GM06990 (cell line): ENCODE measurements at regions not wholly inside any gene's neighbourhood (a gene's known extent, or its start where the extent isn't known, plus 50 kb on each side); places are given as distances from the start of the nearest gene placed in this dataset.

Experiments used
- DNase-seq: peaks from one replicate; pipeline ENCODE4 v3.0.0-alpha.2; 2011; ENCODE audit not compliant: insufficient read length; ENCODE audit errors: extremely low read depth
- H3K27me3 ChIP-seq: replicated peaks from 2 replicates; pipeline ENCODE4 v1.6.0; 2011; ENCODE audit warnings: low read length; ENCODE audit not compliant: control insufficient read depth, insufficient read depth
- H3K36me3 ChIP-seq: 2 replicates; pipeline ENCODE4 v1.5.1; 2011; ENCODE audit warnings: low read length; ENCODE audit not compliant: control insufficient read depth, insufficient read depth
- H3K4me3 ChIP-seq: replicated peaks from 2 replicates; pipeline ENCODE4 v1.5.1; 2011; ENCODE audit warnings: low read depth, mild to moderate bottlenecking, control low read depth, low read length
- TF ChIP-seq, protein P1 (sequence below): IDR thresholded peaks from 2 replicates; pipeline ENCODE4 v1.5.1; 2011; ENCODE audit warnings: low read length, control low read depth, mild to moderate bottlenecking, inconsistent platforms; ENCODE audit not compliant: insufficient read depth, poor library complexity, severe bottlenecking

DNA sequence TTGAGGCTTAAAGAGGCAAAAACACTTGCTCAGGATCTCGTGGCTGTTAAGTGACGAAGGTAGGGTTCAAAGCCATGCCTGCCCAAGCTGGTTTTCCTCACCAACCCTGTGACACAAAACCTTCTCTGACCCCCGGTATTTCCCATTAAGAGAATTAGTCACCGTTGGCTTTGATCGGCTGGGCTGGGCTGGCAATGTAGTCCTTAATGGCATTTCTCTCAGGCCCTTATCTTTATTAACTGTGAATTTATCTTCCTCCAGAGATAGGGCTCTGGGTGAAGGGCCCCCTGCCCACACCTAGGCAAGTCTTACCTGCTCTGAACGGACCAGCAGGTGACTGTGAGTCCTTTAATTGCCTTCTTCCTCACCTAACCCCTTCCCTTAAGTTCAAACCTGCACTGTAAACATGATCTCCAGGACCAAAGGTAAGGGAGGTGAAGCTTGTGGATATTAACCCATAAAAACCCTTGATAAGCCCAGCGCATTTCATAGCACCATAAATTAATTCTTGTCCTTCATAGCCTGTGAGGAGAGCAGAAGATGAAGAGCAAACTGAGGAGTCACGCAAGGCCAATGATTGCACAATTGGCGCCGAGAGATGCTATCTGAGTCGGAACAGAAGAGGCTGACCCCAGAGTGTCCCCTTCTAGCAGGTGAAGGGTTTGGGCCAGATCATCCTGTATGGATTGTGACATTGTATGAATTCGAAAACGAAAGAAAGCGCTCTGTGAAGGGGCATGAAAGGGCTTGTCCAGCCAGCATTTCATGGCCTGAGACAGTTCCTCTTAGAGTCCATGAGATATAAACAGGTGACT is 790.8 kb upstream of the TBX3 start:
- TF ChIP-seq, protein P1, sequence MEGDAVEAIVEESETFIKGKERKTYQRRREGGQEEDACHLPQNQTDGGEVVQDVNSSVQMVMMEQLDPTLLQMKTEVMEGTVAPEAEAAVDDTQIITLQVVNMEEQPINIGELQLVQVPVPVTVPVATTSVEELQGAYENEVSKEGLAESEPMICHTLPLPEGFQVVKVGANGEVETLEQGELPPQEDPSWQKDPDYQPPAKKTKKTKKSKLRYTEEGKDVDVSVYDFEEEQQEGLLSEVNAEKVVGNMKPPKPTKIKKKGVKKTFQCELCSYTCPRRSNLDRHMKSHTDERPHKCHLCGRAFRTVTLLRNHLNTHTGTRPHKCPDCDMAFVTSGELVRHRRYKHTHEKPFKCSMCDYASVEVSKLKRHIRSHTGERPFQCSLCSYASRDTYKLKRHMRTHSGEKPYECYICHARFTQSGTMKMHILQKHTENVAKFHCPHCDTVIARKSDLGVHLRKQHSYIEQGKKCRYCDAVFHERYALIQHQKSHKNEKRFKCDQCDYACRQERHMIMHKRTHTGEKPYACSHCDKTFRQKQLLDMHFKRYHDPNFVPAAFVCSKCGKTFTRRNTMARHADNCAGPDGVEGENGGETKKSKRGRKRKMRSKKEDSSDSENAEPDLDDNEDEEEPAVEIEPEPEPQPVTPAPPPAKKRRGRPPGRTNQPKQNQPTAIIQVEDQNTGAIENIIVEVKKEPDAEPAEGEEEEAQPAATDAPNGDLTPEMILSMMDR = no peak
- no peak for DNase-seq
- Histone ChIP-seq H3K27me3 (no peaks in the 10 kb centered on the region), H3K4me3 (no peak overlapping the region), H3K36me3 (no peaks in the 10 kb centered on the region)

DNA sequence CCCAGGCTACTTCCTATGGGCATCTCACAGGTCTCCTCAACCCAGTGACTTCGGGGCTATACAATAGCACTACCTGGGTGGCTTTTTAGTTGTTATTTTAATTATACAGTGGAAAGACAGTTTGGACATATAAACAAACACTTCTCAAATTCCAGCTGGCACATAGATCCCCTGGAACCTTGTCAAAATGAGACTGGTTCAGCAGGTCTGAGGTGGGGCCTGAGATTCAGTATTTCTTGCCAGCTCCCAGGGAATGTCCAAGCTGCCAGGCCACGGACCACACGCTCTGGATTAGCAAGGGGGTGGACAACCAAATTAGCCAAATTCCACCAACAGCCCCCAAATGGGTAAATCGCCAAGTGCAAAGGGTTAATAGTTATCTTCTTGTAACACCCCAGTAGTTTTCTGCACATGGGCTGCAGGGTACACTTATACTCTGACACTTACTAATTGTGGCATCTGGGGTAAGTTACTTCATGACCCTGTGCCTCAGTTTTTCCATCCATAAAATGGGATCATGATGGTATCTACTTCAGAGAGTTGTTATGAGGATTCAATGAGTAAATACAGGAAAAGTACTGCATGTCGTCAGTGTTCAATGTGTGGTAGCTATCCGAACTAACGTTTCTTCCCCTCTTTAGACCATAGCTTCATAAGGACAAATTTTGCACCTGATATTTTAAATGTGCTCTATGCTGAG is 789.4 kb upstream of the TBX3 start:
- DNase-seq = no peak
- Histone ChIP-seq H3K27me3 (no peaks in the 10 kb centered on the region), H3K4me3 (no peak overlapping the region), H3K36me3 (no peaks in the 10 kb centered on the region)
- TF ChIP-seq, protein P1 = no peak

DNA sequence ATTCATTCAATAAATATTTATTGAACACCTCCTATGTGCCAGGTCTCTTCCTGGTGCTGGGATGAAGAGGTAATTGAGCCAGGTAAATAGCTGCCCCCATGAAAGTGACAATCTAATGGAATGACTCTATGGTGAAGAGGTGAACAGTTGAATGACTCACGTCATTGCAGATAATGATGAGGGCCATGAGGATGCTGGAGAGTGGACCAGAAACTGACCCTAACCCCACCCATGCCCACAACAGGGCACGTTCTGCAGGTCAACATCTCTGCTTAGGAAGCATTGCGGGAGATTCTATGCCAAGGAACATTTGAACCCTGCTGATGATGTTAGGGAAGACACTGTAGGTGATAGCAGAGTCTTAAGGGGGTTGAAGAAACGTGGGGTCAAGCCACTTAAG is 788.9 kb upstream of the TBX3 start:
- no peak for DNase-seq
- TF ChIP-seq, protein P1 = no peak
- H3K27me3 ChIP-seq = no peaks in the 10 kb centered on the region
- H3K4me3 ChIP-seq = no peak overlapping the region
- H3K36me3 ChIP-seq = no peaks in the 10 kb centered on the region

DNA sequence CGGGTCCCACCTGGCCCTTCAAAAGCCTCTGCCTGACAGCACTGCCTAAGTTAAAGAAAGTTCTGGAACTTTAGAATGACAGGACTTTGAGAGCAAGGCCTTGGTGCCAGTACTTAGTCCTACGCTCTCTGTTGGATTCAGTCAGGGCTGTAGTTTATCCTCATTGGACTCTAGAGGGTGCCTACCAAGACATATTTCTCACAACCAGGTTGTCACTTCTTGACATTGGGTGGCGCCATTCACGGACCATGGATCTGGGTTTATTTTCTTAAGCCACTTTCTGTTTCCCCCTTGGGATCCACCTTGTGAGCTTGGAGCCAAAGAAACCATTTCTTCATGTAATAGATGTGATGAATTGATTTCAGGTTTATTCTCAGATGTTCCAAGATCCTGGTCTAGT is 787.0 kb upstream of the TBX3 start:
- no peak overlapping the region for H3K4me3 ChIP-seq
- no peak for DNase-seq
- TF ChIP-seq, protein P1 = no peak
- H3K27me3 ChIP-seq = no peaks in the 10 kb centered on the region
- no peaks in the 10 kb centered on the region for H3K36me3 ChIP-seq

DNA sequence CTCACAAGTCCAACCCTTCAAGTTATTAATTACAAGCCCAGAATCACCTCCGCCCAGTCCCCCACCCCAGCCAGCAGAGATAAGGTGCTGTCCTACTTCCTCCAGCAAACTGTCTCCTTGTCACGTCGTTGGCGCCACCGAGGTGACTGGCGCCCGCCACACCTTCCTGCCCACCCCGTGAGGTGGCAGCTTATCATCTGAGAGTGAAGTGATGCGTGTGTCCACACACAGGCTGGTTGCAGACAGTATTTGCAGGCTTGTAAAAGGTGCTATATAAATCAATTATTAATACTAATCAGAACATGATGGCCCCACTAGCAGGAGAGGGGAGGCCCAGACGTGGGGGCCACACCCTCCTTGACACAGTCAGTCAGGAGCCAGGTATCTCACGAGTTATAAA is 786.6 kb upstream of the TBX3 start:
- DNase-seq = no peak
- Histone ChIP-seq H3K36me3 (no peaks in the 10 kb centered on the region), H3K4me3 (no peak overlapping the region), H3K27me3 (no peaks in the 10 kb centered on the region)
- TF ChIP-seq, protein P1 = no peak
